ENCODE measurements at regions not wholly inside any gene's neighbourhood (a gene's known extent, or its start where the extent isn't known, plus 50 kb on each side); places are given as distances from the start of the nearest gene placed in this dataset.

DNA sequence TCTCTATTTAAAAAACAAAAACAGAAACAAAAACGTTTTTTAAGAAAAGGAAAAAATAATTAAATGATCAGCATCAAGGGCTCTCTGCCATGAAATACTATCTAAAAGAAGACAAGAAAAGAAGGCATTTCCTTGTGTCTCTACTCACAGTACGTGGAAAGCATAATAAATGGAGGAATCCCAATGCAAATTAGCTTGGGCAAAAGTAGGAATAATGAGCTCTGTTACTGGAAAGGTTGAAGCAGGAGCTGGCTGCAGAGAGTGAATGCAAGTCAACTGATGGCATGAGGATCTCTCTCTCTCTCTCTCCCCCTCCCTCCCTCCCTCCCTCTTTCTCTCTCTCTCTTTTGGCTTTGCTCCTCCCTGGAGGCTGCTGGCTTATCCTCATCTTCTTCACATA lies 85.9 kb downstream of the TBX3 start:
- TF ChIP-seq NFE2L1 (CRISPR knock-in tag; IDR thresholded peaks at IDR 0.05), result no peak
- no peak for TF ChIP-seq ZNF121 (CRISPR knock-in tag; IDR thresholded peaks at IDR 0.05)
- TF ChIP-seq, protein P1, sequence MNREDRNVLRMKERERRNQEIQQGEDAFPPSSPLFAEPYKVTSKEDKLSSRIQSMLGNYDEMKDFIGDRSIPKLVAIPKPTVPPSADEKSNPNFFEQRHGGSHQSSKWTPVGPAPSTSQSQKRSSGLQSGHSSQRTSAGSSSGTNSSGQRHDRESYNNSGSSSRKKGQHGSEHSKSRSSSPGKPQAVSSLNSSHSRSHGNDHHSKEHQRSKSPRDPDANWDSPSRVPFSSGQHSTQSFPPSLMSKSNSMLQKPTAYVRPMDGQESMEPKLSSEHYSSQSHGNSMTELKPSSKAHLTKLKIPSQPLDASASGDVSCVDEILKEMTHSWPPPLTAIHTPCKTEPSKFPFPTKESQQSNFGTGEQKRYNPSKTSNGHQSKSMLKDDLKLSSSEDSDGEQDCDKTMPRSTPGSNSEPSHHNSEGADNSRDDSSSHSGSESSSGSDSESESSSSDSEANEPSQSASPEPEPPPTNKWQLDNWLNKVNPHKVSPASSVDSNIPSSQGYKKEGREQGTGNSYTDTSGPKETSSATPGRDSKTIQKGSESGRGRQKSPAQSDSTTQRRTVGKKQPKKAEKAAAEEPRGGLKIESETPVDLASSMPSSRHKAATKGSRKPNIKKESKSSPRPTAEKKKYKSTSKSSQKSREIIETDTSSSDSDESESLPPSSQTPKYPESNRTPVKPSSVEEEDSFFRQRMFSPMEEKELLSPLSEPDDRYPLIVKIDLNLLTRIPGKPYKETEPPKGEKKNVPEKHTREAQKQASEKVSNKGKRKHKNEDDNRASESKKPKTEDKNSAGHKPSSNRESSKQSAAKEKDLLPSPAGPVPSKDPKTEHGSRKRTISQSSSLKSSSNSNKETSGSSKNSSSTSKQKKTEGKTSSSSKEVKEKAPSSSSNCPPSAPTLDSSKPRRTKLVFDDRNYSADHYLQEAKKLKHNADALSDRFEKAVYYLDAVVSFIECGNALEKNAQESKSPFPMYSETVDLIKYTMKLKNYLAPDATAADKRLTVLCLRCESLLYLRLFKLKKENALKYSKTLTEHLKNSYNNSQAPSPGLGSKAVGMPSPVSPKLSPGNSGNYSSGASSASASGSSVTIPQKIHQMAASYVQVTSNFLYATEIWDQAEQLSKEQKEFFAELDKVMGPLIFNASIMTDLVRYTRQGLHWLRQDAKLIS (CRISPR knock-in tag; IDR thresholded peaks at IDR 0.05; ENCODE audit: borderline replicate concordance), result no peak
- TF ChIP-seq TEAD4 (CRISPR knock-in tag; IDR thresholded peaks at IDR 0.05), result no peak
- no peak for TF ChIP-seq NR2C2 (CRISPR knock-in tag; IDR thresholded peaks at IDR 0.05)
- TF ChIP-seq, protein P2, sequence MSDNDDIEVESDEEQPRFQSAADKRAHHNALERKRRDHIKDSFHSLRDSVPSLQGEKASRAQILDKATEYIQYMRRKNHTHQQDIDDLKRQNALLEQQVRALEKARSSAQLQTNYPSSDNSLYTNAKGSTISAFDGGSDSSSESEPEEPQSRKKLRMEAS (CRISPR knock-in tag; IDR thresholded peaks at IDR 0.05), result no peak
- TF ChIP-seq, protein P3, sequence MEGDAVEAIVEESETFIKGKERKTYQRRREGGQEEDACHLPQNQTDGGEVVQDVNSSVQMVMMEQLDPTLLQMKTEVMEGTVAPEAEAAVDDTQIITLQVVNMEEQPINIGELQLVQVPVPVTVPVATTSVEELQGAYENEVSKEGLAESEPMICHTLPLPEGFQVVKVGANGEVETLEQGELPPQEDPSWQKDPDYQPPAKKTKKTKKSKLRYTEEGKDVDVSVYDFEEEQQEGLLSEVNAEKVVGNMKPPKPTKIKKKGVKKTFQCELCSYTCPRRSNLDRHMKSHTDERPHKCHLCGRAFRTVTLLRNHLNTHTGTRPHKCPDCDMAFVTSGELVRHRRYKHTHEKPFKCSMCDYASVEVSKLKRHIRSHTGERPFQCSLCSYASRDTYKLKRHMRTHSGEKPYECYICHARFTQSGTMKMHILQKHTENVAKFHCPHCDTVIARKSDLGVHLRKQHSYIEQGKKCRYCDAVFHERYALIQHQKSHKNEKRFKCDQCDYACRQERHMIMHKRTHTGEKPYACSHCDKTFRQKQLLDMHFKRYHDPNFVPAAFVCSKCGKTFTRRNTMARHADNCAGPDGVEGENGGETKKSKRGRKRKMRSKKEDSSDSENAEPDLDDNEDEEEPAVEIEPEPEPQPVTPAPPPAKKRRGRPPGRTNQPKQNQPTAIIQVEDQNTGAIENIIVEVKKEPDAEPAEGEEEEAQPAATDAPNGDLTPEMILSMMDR (IDR thresholded peaks at IDR 0.05), result no peak
- TF ChIP-seq, protein P4, sequence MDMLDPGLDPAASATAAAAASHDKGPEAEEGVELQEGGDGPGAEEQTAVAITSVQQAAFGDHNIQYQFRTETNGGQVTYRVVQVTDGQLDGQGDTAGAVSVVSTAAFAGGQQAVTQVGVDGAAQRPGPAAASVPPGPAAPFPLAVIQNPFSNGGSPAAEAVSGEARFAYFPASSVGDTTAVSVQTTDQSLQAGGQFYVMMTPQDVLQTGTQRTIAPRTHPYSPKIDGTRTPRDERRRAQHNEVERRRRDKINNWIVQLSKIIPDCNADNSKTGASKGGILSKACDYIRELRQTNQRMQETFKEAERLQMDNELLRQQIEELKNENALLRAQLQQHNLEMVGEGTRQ (CRISPR knock-in tag; IDR thresholded peaks at IDR 0.05), result no peak
- TF ChIP-seq, protein P5, sequence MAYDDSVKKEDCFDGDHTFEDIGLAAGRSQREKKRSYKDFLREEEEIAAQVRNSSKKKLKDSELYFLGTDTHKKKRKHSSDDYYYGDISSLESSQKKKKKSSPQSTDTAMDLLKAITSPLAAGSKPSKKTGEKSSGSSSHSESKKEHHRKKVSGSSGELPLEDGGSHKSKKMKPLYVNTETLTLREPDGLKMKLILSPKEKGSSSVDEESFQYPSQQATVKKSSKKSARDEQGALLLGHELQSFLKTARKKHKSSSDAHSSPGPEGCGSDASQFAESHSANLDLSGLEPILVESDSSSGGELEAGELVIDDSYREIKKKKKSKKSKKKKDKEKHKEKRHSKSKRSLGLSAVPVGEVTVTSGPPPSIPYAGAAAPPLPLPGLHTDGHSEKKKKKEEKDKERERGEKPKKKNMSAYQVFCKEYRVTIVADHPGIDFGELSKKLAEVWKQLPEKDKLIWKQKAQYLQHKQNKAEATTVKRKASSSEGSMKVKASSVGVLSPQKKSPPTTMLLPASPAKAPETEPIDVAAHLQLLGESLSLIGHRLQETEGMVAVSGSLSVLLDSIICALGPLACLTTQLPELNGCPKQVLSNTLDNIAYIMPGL (CRISPR knock-in tag; IDR thresholded peaks at IDR 0.05), result no peak
- no peak for TF ChIP-seq ESRRA (CRISPR knock-in tag; IDR thresholded peaks at IDR 0.05; ENCODE audit: borderline replicate concordance)
- TF ChIP-seq, protein P6, sequence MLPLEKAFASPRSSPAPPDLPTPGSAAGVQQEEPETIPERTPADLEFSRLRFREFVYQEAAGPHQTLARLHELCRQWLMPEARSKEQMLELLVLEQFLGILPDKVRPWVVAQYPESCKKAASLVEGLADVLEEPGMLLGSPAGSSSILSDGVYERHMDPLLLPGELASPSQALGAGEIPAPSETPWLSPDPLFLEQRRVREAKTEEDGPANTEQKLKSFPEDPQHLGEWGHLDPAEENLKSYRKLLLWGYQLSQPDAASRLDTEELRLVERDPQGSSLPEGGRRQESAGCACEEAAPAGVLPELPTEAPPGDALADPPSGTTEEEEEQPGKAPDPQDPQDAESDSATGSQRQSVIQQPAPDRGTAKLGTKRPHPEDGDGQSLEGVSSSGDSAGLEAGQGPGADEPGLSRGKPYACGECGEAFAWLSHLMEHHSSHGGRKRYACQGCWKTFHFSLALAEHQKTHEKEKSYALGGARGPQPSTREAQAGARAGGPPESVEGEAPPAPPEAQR (CRISPR knock-in tag; IDR thresholded peaks at IDR 0.05), result no peak
- no peak for TF ChIP-seq CBFB (CRISPR knock-in tag; IDR thresholded peaks at IDR 0.05; ENCODE audit: low read depth)
- TF ChIP-seq TCF7 (CRISPR knock-in tag; IDR thresholded peaks at IDR 0.05; ENCODE audit: low read depth), result no peak

All from WTC11 (cell line).